ENCODE measurements at regions not wholly inside any gene's neighbourhood (a gene's known extent, or its start where the extent isn't known, plus 50 kb on each side); places are given as distances from the start of the nearest gene placed in this dataset.

GRCh38 chr1:4091996-4092395 lies 191.9 kb upstream of the C1orf174 start:
- no peaks in the 10 kb centered on the region for H3K27me3 ChIP-seq (replicated peaks)
- DNase-seq = no peak
- H3K4me3 ChIP-seq (ENCODE audit: low read depth, low read length) = no peak overlapping the region
- no peak overlapping the region for H3K27ac ChIP-seq
- in situ Hi-C loops (cut with HindIII; ENCODE audit: low pct_ligation_motif_present, low sequenced_read_pairs) = no loop called here
- no peaks in the 10 kb centered on the region for H3K36me3 ChIP-seq (replicated peaks)
- TF ChIP-seq CTCF (IDR thresholded peaks at IDR 0.05; ENCODE audit: low read depth, low read length, missing control alignments) = no peak

GRCh38 chr1:4093856-4094565 lies 193.9 kb upstream of the C1orf174 start:
- Histone ChIP-seq H3K4me3 (ENCODE audit: low read depth, low read length) (no peak overlapping the region), H3K27ac (no peak overlapping the region), H3K27me3 (replicated peaks) (no peaks in the 10 kb centered on the region), H3K36me3 (replicated peaks) (no peaks in the 10 kb centered on the region)
- in situ Hi-C loops (cut with HindIII; ENCODE audit: low pct_ligation_motif_present, low sequenced_read_pairs) = no loop called here
- no peak for DNase-seq
- no peak for TF ChIP-seq CTCF (IDR thresholded peaks at IDR 0.05; ENCODE audit: low read depth, low read length, missing control alignments)

- in situ Hi-C loops (cut with HindIII; ENCODE audit: low pct_ligation_motif_present, low sequenced_read_pairs) = no loop called here
- no peak for DNase-seq
- H3K27me3 ChIP-seq (replicated peaks) = no peaks in the 10 kb centered on the region
- H3K27ac ChIP-seq = no peak overlapping the region
- no peaks in the 10 kb centered on the region for H3K36me3 ChIP-seq (replicated peaks)
- H3K4me3 ChIP-seq (ENCODE audit: low read depth, low read length) = no peak overlapping the region
- no peak for TF ChIP-seq CTCF (IDR thresholded peaks at IDR 0.05; ENCODE audit: low read depth, low read length, missing control alignments)
Measured at GRCh38 chr1:4095433-4095971, 195.4 kb upstream of the C1orf174 start.

- DNase-seq = no peak
- in situ Hi-C loops (cut with HindIII; ENCODE audit: low pct_ligation_motif_present, low sequenced_read_pairs) = no loop called here
- no peak overlapping the region for H3K4me3 ChIP-seq (ENCODE audit: low read depth, low read length)
- H3K27ac ChIP-seq = no peak overlapping the region
- no peaks in the 10 kb centered on the region for H3K27me3 ChIP-seq (replicated peaks)
- no peaks in the 10 kb centered on the region for H3K36me3 ChIP-seq (replicated peaks)
- TF ChIP-seq CTCF (IDR thresholded peaks at IDR 0.05; ENCODE audit: low read depth, low read length, missing control alignments) = no peak
Measured at GRCh38 chr1:4101459-4102161, 201.5 kb upstream of the C1orf174 start.

- no peak for TF ChIP-seq CTCF (IDR thresholded peaks at IDR 0.05; ENCODE audit: low read depth, low read length, missing control alignments)
- H3K36me3 ChIP-seq (replicated peaks) = no peaks in the 10 kb centered on the region
- in situ Hi-C loops (cut with HindIII; ENCODE audit: low pct_ligation_motif_present, low sequenced_read_pairs) = no loop called here
- H3K27ac ChIP-seq = no peak overlapping the region
- DNase-seq = no peak
- H3K27me3 ChIP-seq (replicated peaks) = no peaks in the 10 kb centered on the region
- H3K4me3 ChIP-seq (ENCODE audit: low read depth, low read length) = no peak overlapping the region
Measured at GRCh38 chr1:4105300-4105880, 205.3 kb upstream of the C1orf174 start.

All from brain microvascular endothelial cell (primary cell).